ENCODE measurements at regions not wholly inside any gene's neighbourhood (a gene's known extent, or its start where the extent isn't known, plus 50 kb on each side); places are given as distances from the start of the nearest gene placed in this dataset.

DNA sequence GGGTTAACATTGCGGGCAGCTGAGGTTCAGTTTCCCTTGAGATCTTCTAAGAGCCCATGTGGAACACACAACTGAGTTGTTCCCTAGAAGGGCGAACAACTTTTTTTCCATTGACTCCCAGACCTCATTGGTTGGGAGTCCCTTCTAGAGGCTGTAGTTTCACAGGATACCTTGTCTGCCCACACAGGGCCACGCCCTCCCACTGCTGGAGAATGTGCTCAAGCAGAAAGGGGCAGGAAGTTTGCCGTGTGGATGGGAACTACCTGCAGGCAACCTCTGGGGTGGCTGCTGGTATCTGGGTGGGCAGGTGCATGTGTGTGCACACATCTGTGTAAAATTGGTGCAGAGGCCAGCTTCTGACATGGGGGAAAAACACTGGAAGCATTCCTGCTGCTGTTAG lies 178.8 kb upstream of the PSMD7 start:
- TF ChIP-seq POLR2AphosphoS5 (IDR thresholded peaks at IDR 0.05) = no peak
- no peak for TF ChIP-seq CTCF (IDR thresholded peaks at IDR 0.05 in 8 of 11, conservative IDR thresholded peaks at IDR 0.05 in 3 of 11)

All from spleen (tissue), 7 donors.